ENCODE measurements at regions not wholly inside any gene's neighbourhood (a gene's known extent, or its start where the extent isn't known, plus 50 kb on each side); places are given as distances from the start of the nearest gene placed in this dataset.
"Not testable (repeated sequence)": the region's sequence is repeated elsewhere in the genome, so short reads cannot be mapped to it uniquely, and the experiment has no call there.

DNA sequence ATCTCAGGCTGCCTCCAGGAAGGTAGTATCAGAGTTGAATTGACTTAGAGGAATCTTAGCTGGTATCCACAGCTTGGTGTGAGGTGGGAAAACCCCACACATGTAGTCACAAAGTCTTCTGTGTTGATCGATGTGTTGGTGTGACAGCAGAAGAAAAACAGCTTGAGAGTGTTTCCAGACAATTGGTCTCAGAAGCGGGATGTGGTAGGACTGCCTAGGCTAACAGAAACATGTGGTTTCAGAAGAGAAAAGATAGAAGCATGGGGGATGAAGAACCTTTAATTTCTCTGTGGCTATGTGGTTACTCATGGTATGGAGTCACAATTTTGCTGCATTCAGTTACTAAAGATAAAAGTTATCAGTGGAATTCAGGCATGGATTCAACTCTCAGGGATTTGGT lies 134.7 kb upstream of the SLITRK5 start:
- DNase-seq: no peak

DNA sequence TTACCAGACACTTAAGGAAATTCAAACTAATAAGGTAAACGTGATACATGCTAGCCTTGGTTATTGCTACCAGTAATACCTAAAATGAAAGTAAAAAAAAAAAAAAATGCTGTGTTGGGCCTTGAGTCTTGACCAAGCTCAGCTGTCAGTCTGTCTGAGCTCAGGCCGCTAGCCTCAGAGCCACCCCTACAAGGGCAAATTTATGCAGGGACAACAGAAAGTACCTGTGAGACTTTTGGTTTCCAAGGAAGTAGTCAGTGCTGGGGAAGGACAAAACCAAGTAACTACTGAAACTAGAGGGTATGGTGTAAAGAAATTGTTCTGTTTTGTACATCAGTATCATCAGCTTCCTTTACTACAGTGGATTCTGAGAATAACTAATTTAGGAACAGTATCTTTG lies 134.3 kb upstream of the SLITRK5 start:
- DNase-seq: no peak

DNA sequence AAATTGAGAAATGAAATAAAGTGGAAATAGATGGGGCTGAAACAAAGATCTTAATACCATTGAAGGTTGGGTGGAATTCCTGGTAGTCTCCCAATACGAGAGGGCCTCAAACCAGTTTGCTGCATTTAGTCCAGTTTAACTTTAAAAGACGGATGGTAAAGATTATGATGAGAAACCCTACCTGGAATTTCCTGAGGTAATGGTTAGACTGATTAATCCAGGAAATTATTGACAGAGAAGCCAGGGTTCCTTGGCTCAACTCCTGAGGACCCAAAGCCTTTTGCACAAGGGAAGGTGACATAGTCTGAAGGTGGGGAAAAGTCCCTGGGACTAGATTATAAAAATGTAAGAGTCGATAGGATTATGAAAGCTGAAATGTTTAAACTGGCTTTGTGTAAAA lies 133.2 kb upstream of the SLITRK5 start:
- no peak for DNase-seq

DNA sequence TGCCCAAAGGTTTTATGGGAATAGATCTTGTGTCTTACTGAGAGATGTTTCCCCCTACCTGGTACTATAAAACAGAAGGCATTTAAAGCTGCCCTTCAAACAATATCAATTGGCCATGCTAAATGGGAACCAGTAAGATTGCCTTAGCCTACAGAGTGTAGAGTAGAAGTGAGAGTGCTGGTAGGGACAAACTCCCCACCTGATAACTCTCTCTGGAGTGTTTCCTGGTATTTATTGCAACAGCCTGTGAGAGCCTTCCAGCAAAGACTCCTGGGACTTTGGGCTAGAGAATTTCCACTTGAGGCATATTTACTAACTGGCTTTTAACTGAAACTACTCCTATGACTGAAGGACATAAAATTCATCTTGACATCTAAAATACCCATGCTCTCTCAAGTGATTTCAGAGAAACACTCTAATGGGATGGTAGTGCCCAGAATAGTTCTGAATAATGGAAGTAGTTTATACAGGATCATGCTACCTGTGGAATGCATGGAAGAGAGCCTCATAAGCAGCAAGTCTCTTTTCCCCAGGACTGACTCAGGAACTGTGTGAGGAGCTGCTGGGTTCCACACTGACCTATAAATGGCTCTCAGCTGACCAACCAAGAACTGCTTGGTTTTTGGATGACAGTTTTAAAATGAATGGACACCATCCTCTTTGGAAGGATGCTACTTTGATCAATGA lies 132.7 kb upstream of the SLITRK5 start:
- DNase-seq: no peak

DNA sequence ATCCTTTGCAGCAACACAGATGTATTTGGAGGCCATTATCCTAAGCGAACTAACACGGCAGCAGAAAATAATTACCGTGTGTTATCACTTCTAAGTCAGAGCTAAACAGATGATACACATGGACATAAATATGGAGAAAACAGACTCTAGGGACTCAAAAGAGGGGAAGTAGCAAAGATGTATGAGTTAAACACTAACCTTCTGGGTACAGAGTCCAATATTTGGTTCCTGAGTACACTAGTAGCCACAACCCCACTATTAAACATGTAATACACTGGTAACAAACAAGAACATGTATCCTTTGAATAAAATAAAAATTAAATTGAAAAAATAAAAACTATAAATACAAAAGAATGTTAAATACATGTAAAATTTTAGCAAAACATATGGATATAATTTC lies 118.0 kb upstream of the SLITRK5 start:
- no peak for DNase-seq

DNA sequence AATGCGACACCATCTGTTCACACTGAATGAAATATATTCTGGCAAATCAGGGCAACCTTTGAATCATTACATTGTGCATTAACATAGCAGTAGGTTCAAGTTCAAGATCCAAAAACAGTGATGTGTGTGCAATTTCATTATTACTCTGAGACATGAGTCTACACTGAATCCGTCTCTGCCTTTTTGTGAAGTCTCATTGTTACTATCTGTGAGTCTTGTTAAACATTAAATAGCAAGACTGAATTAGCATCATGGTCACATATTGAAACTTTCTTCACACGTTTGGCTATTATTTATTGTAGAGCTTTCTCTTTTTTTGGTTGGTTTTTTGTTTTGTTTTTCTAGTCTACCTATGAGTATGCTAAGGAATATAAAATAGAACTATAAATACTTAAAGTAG lies 117.1 kb upstream of the SLITRK5 start:
- no peak for DNase-seq

DNA sequence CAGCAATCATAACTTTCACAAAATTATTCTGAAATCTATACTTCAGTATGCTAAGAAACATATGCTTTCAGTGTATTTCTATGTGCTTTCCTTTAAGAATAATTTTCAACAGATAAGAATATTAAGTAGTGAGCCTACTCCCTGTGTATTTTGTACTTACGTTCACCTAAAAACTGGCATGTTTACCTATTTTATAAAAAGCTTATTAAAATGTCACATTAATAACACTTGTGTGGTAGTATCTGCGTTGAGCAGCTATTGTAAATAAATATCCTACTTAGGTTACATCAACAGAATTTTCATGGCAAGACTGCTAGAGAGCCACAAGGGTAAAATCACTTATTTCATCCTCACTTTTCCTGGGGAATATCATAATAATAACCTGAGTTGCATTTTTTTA lies 113.4 kb upstream of the SLITRK5 start:
- no peak for DNase-seq

DNA sequence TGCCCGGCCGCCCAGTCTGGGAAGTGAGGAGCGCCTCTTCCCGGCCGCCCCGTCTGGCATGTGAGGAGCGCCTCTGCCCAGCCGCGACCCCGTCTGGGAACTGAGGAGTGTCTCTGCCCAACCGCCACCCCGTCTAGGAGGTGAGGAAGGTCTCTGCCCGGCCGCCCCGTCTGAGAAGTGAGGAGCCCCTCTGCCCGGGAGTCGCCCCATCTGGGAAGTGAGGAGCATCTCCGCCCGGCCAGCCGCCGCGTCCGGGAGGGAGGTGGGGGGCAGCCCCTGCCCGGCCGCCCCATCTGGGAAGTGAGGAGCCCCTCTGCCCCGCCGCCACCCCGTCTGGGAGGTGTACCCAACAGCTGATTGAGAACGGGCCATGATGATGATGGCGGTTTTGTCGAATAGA lies 109.6 kb upstream of the SLITRK5 start:
- DNase-seq: not testable (repeated sequence)

DNA sequence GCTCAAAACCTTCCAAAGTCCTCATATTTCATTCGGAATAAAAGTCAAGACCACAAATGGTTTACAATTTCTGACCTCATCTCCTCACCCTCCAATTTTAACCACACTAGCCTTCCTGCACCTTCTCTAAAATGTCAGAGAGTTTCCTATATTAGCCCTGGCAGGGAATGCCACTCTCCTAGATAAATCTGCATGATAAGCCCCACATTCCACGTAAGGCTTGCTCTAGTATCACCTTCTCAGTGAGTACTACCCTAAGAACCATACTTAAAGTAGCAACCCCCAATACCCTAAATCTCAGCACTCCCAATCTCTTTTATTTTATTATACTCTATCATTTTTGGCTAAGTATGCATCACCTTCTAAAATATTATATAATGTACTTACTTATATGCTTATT lies 100.5 kb upstream of the SLITRK5 start:
- DNase-seq: no peak

DNA sequence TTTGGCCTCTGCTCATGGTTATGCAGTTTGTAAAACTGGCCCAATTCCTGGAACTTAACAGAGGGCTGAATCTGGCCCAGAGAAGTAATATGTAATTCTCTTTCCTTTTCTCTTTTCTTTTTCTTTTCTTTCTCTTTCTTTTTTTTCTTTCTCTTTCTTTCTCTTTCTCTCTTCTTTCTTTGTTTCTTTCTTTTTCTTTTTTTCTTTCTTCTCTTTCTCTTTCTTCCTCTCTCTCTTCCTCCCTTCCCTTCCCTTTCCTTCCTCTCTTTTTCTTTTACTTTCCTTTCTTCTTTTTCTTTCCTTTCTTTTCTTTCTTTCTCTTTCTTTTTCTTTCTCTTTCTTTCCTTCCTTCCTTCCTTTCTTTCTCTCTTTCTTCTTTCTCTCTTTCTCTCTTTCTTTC lies 88.8 kb upstream of the SLITRK5 start:
- DNase-seq: no peak

DNA sequence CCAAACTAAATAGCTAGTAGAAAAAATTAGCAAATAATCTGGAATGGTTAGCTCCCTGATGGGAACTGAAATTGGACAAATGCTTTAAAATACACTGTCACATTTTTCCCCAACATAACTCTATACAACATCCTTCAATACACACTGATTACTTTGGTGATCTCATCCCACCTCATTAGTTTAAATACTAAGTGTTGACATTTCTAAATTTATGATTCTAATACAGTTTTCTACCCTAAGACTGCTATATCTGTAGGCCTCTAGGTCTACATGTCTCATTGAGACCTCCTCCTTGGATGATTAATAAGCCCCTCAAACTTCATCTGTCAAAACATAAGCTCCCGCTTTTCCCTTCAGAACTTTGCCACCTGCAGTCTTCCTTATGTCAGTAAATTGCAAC lies 80.7 kb upstream of the SLITRK5 start:
- no peak for DNase-seq

DNA sequence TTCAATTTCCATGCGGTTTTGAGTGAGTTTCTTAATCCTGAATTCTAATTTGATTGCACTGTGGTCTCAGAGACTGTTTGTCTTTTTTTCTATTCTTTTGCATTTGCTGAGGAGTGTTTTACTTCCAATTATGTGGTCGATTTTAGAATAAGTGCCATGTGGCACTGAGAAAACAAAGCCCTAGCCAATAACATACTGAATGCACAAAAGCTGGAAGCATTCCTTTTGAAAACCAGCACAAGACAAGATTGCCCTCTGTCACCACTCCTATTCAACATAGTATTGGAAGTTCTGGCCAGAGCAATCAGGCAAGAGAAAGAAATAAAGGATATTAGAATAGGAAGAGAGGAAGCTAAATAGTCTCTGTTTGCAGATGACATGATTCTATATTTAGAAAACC lies 66.7 kb upstream of the SLITRK5 start:
- DNase-seq: not testable (repeated sequence)

DNA sequence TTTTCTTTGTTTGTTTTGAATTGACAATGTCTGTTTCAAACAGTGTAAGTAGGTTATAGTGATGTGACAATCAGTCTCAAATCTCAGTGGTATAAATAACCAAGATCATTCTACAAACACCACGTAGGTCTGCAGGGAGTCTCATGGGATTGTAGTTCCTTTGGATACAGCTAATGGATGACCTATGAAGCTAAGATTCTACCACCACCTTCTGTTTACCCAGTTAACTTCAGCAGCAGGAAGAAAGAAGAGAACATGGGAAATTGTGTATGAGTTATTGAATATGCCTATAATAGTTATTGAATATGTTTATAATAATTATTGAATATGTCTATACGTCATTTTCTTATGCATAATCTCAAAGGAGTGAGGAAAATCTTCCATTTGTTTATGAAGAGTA lies 63.9 kb upstream of the SLITRK5 start:
- no peak for DNase-seq

DNA sequence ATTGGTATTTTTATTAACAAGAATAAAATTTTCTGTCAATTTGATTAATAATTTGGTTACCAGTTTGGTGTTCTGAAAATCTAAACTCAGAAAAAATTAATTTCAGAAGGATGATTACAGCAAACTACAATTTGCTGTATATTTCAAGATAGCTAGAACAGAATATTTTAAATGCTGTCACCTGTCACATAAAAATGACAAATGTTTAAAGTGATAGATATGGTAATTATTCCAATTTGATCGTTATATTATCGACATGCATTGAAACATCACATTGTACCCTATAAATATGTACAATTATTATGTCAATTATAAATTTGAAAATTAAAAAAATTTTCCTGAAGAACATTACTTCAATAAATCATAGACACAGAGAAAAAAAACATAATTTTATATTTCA lies 56.9 kb upstream of the SLITRK5 start:
- no peak for DNase-seq

All from anterior cingulate cortex (tissue), 58 donors.